ENCODE measurements at regions not wholly inside any gene's neighbourhood (a gene's known extent, or its start where the extent isn't known, plus 50 kb on each side); places are given as distances from the start of the nearest gene placed in this dataset.

DNA sequence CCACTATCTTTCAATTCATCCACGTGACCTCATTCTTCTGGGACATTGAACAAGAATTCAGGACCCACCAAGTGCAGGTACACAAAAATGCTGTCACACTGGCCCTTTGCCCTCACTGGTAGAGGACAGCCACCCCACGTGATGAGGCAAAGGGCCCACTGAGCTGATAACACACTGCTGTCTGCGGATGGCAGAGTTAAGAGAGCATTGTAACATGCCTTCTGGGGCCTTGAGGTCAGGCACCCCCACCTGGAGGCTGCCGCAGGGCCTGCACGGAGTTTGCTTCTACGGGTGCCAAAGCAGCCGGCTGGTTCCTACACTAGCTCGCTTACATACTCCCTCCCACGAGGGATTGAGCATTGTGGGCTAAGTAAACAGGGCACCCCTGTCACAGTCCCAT lies 101.0 kb downstream of the LRIG3 start:
- no peak for DNase-seq

DNA sequence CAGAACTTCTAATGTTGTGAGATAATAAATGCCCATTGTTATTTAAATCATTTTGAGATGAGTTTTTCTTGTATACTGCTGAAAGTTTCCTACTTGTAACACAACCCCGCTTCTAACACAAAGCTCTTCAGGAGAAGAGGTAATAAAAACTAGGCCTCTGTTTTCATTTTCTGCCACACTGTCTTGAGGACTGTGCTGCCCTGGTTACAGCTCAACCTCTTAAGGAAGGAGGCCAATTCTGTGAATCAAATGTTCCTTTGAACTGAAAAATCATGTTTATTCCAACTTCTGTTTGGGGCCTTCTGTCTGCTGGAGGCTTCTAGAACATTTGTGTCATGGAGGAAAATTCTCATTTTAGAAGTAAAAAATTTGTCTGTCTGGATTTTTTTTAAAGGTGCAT lies 100.3 kb downstream of the LRIG3 start:
- no peak for DNase-seq

Data from NCI-H1417 treated with DMSO at 0.1 percent for 48 hours (cell line).